ENCODE measurements at regions not wholly inside any gene's neighbourhood (a gene's known extent, or its start where the extent isn't known, plus 50 kb on each side); places are given as distances from the start of the nearest gene placed in this dataset.
"Not testable (repeated sequence)": the region's sequence is repeated elsewhere in the genome, so short reads cannot be mapped to it uniquely, and the experiment has no call there.

DNA sequence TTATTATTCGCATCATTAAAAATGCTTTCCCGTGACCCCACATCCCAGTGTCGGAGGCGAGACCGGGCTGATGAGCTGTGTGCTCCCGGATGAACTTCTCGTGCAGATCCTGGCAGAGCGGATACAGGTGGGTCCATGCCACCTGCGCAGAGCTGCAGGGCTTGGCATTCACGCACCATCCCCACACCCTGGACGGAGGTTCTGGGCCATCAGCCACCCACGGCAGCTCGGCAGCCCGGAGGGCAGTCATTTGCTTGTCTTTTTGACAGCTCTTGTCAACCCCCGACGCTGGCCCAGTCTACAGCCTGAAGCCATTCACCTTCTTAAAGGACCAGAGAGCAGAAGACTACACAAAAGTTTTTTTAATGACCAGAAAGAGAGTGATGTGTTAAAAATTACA lies 166.7 kb upstream of the NBPF12 start:
- TF ChIP-seq, protein P1, sequence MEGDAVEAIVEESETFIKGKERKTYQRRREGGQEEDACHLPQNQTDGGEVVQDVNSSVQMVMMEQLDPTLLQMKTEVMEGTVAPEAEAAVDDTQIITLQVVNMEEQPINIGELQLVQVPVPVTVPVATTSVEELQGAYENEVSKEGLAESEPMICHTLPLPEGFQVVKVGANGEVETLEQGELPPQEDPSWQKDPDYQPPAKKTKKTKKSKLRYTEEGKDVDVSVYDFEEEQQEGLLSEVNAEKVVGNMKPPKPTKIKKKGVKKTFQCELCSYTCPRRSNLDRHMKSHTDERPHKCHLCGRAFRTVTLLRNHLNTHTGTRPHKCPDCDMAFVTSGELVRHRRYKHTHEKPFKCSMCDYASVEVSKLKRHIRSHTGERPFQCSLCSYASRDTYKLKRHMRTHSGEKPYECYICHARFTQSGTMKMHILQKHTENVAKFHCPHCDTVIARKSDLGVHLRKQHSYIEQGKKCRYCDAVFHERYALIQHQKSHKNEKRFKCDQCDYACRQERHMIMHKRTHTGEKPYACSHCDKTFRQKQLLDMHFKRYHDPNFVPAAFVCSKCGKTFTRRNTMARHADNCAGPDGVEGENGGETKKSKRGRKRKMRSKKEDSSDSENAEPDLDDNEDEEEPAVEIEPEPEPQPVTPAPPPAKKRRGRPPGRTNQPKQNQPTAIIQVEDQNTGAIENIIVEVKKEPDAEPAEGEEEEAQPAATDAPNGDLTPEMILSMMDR (conservative IDR thresholded peaks at IDR 0.05; ENCODE audit: low read depth, low read length), result not testable (repeated sequence)
- not testable (repeated sequence) for TF ChIP-seq EZH2 (IDR thresholded peaks at IDR 0.05; ENCODE audit: low read length, unreplicated experiment)

All from PC-3 (cell line).